Mesodermal cell (in vitro differentiated cells): ENCODE measurements at regions not wholly inside any gene's neighbourhood (a gene's known extent, or its start where the extent isn't known, plus 50 kb on each side); places are given as distances from the start of the nearest gene placed in this dataset.

Experiments used
- H3K27ac ChIP-seq: 2 replicates; pipeline ENCODE4 v1.7.0; 2013; ENCODE audit warnings: mild to moderate bottlenecking, low read depth, low read length, moderate library complexity; ENCODE audit not compliant: severe bottlenecking
- H3K36me3 ChIP-seq: 2 replicates; pipeline ENCODE4 v1.7.1; 2013; ENCODE audit warnings: mild to moderate bottlenecking, low read length, moderate library complexity; ENCODE audit not compliant: control insufficient read depth, insufficient read depth
- H3K4me1 ChIP-seq: one replicate; pipeline ENCODE4 v1.7.1; 2013; ENCODE audit warnings: mild to moderate bottlenecking, low read length; ENCODE audit not compliant: insufficient read depth, control insufficient read depth, poor library complexity, severe bottlenecking
- H3K4me3 ChIP-seq: 2 replicates; pipeline ENCODE4 v1.7.0; 2013; ENCODE audit warnings: low read length, control low read depth, mild to moderate bottlenecking; ENCODE audit not compliant: insufficient read depth, poor library complexity, severe bottlenecking; ENCODE audit errors: extremely low read depth
- H3K9me3 ChIP-seq: 2 replicates; pipeline ENCODE4 v1.7.1; 2013; ENCODE audit warnings: mild to moderate bottlenecking, low read length, moderate library complexity; ENCODE audit not compliant: control insufficient read depth
- WGBS, 2 experiments: methylation state at CpG; one replicate each; pipeline ENCODE4 v1.1.5; 2013; ENCODE audit warnings: missing lambda C conversion rate in 2 of 2; ENCODE audit not compliant: insufficient coverage in 2 of 2; 5-methylcytosine and 5-hydroxymethylcytosine counted together

- H3K27ac ChIP-seq = no peak overlapping the region
- H3K9me3 ChIP-seq = no peaks in the 10 kb centered on the region
- H3K4me3 ChIP-seq = no peak overlapping the region
- peaks cover 34% of the 10 kb centered on the region for H3K4me1 ChIP-seq
- no peaks in the 10 kb centered on the region for H3K36me3 ChIP-seq
- 87 to 94% methylated on average over 11 of the region's 13 CpGs for WGBS, 2 experiments
Observed at GRCh38 chr17:5819921-5820685, 235.8 kb upstream of the NLRP1 start.

- 75 to 89% methylated on average over 3 to 4 of the region's 10 CpGs for WGBS, 2 experiments
- no peaks in the 10 kb centered on the region for H3K9me3 ChIP-seq
- peak overlapping the region; percentile 84 for H3K27ac ChIP-seq
- H3K4me3 ChIP-seq = no peak overlapping the region
- no peaks in the 10 kb centered on the region for H3K36me3 ChIP-seq
- H3K4me1 ChIP-seq = peaks cover 42% of the 10 kb centered on the region
Observed at GRCh38 chr17:5820721-5821456, 236.6 kb upstream of the NLRP1 start.

GRCh38 chr17:5821803-5822202 lies 237.5 kb upstream of the NLRP1 start:
- 50 to 86% methylated on average over 1 to 2 of the region's 4 CpGs for WGBS, 2 experiments
- Histone ChIP-seq H3K36me3 (no peaks in the 10 kb centered on the region), H3K4me1 (peaks cover 50% of the 10 kb centered on the region), H3K27ac (peak overlapping the region; percentile 84), H3K4me3 (no peak overlapping the region), H3K9me3 (no peaks in the 10 kb centered on the region)

GRCh38 chr17:5822281-5823060 lies 238.2 kb upstream of the NLRP1 start:
- 90 to 96% methylated on average over 11 to 12 of the region's 16 CpGs for WGBS, 2 experiments
- Histone ChIP-seq H3K36me3 (no peaks in the 10 kb centered on the region), H3K9me3 (peaks cover 3% of the 10 kb centered on the region), H3K4me3 (no peak overlapping the region), H3K4me1 (peaks cover 47% of the 10 kb centered on the region), H3K27ac (no peak overlapping the region)

- H3K27ac ChIP-seq = no peak overlapping the region
- 84 to 90% methylated on average over 2 of the region's 6 CpGs for WGBS, 2 experiments
- peaks cover 47% of the 10 kb centered on the region for H3K4me1 ChIP-seq
- peaks cover 7% of the 10 kb centered on the region for H3K9me3 ChIP-seq
- no peak overlapping the region for H3K4me3 ChIP-seq
- no peaks in the 10 kb centered on the region for H3K36me3 ChIP-seq
Observed at GRCh38 chr17:5823219-5823618, 238.9 kb upstream of the NLRP1 start.

GRCh38 chr17:5825717-5826330 lies 241.5 kb upstream of the NLRP1 start:
- peaks cover 41% of the 10 kb centered on the region for H3K4me1 ChIP-seq
- H3K9me3 ChIP-seq = peaks cover 15% of the 10 kb centered on the region
- 88 to 95% methylated on average over 10 to 11 of the region's 11 CpGs for WGBS, 2 experiments
- H3K27ac ChIP-seq = peak overlapping the region; percentile 49
- no peak overlapping the region for H3K4me3 ChIP-seq
- H3K36me3 ChIP-seq = no peaks in the 10 kb centered on the region

GRCh38 chr17:5826384-5826783 lies 242.1 kb upstream of the NLRP1 start:
- no peaks in the 10 kb centered on the region for H3K36me3 ChIP-seq
- no peak overlapping the region for H3K4me3 ChIP-seq
- H3K27ac ChIP-seq = no peak overlapping the region
- 100% methylated on average over 2 of the region's 2 CpGs; no CpG with 5 or more reads in 1 of the 2 experiments for WGBS, 2 experiments
- H3K4me1 ChIP-seq = peaks cover 39% of the 10 kb centered on the region
- peaks cover 15% of the 10 kb centered on the region for H3K9me3 ChIP-seq

GRCh38 chr17:5830921-5831320 lies 239.3 kb upstream of the WSCD1 start:
- Histone ChIP-seq H3K4me3 (no peak overlapping the region), H3K9me3 (peaks cover 15% of the 10 kb centered on the region), H3K4me1 (peaks cover 31% of the 10 kb centered on the region), H3K27ac (no peak overlapping the region), H3K36me3 (no peaks in the 10 kb centered on the region)
- WGBS, 2 experiments = 0 to 34% methylated on average over 1 to 3 of the region's 4 CpGs

- Histone ChIP-seq H3K27ac (peak overlapping the region; percentile 96), H3K9me3 (peaks cover 11% of the 10 kb centered on the region), H3K4me1 (peaks cover 20% of the 10 kb centered on the region), H3K36me3 (no peaks in the 10 kb centered on the region), H3K4me3 (no peak overlapping the region)
- 17% methylated on average over 1 of the region's 1 CpG; no CpG with 5 or more reads in 1 of the 2 experiments for WGBS, 2 experiments
Observed at GRCh38 chr17:5832886-5833285, 237.3 kb upstream of the WSCD1 start.

GRCh38 chr17:5837055-5837491 lies 233.1 kb upstream of the WSCD1 start:
- H3K4me1 ChIP-seq = peaks cover 17% of the 10 kb centered on the region
- H3K36me3 ChIP-seq = no peaks in the 10 kb centered on the region
- WGBS, 2 experiments = 93 to 95% methylated on average over 4 of the region's 4 CpGs
- H3K27ac ChIP-seq = peak overlapping the region; percentile 71
- H3K9me3 ChIP-seq = no peaks in the 10 kb centered on the region
- no peak overlapping the region for H3K4me3 ChIP-seq
